Body of pancreas (tissue), 4 donors: ENCODE measurements at regions not wholly inside any gene's neighbourhood (a gene's known extent, or its start where the extent isn't known, plus 50 kb on each side); places are given as distances from the start of the nearest gene placed in this dataset.

ENCODE experiments used
- ATAC-seq: fragments of 150-250 bp; one replicate; pipeline ENCODE4 v1.9.1; 2016
- DNase-seq, 4 donors: peaks; one replicate each; pipeline ENCODE4 v3.0.0-alpha.2; 2019
- H3K27ac ChIP-seq, 4 donors: fragments of 200-600 bp; sonication (generic); 1 replicate in 3 of 4; 2 replicates in 1 of 4; pipeline versions ENCODE4 v1.5.1 to v1.6.1; 2016 to 2019; ENCODE audit warnings: mild to moderate bottlenecking in 1 of 4, mixed read lengths in 1 of 4, moderate library complexity in 1 of 4
- H3K27me3 ChIP-seq, 2 donors: fragments of 200-600 bp; sonication (generic); one replicate each; pipeline ENCODE4 v1.6.0; 2016; ENCODE audit warnings: mild to moderate bottlenecking in 1 of 2
- H3K36me3 ChIP-seq, 2 donors: fragments of 200-600 bp; sonication (generic); replicated peaks in 1 of 2; 2 replicates each; pipeline ENCODE4 v1.5.1; 2016; ENCODE audit warnings: low read depth in 2 of 2; ENCODE audit not compliant: insufficient read depth in 1 of 2
- H3K4me1 ChIP-seq: fragments of 200-600 bp; sonication (generic); one replicate; pipeline ENCODE4 v1.6.0; 2016
- H3K4me3 ChIP-seq, 2 donors: fragments of 200-600 bp; sonication (generic); 1 replicate in 1 of 2; 2 replicates in 1 of 2; pipeline ENCODE4 v1.5.1; 2016 to 2019
- H3K9me3 ChIP-seq, 3 donors: fragments of 200-600 bp; sonication (generic); 1 replicate in 2 of 3; 2 replicates in 1 of 3; pipeline ENCODE4 v1.5.1; 2016
- POLR2A ChIP-seq, 3 donors: fragments of 450-650 bp; IDR thresholded peaks; one replicate each; pipeline ENCODE4 v1.6.1; 2016; ENCODE audit warnings: antibody characterized with exemption in 3 of 3, mild to moderate bottlenecking in 2 of 3
- WGBS, 2 donors: methylation state at CpG; one replicate each; pipeline ENCODE4 v1.1.5; 2017; 5-methylcytosine and 5-hydroxymethylcytosine counted together
- intact Hi-C: fragments of 100-400 bp; cut with DNase I; formaldehyde crosslinking; loops from one replicate; pipeline ENCODE4 v1.15.1; 2023
- TF ChIP-seq, protein P1 (sequence below), 7 experiments: fragments of 450-650 bp in 4 of 7; fragments of 200-600 bp in 3 of 7; sonication (generic) in 3 of 7; IDR thresholded peaks; one replicate each; pipeline ENCODE4 v1.5.1; 2016 to 2019; ENCODE audit warnings: antibody characterized with exemption in 7 of 7

DNA sequence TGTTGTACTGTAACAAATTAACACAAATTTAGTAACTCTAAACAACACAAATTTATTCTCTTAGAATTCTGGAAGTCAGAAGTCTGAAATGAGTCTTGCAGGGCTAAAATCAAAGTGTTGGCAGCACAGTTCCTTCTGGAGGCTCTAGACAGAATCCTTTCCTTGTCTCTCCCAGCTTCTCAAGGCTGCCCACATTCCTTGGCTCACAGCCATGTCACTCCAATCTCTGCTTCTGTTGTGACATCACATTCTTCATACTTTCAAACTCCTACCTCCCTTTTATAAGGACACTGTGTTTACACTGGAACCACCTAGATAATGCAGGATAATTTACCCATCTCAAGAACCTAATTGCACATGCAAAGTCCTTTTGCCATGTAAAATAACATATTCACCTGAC lies 225.0 kb upstream of the PRMT6 start:
- Histone ChIP-seq H3K4me1 (no peaks in the 10 kb centered on the region), H3K27me3 (no peaks in the 10 kb centered on the region), H3K4me3 (no peak overlapping the region), H3K9me3 (no peaks in the 10 kb centered on the region), H3K27ac (no peak overlapping the region), H3K36me3 (no peaks in the 10 kb centered on the region)
- intact Hi-C loops = no loop called here
- ATAC-seq (no peak), DNase-seq (no peak)
- no peak for TF ChIP-seq POLR2A (IDR thresholded peaks at IDR 0.05)

DNA sequence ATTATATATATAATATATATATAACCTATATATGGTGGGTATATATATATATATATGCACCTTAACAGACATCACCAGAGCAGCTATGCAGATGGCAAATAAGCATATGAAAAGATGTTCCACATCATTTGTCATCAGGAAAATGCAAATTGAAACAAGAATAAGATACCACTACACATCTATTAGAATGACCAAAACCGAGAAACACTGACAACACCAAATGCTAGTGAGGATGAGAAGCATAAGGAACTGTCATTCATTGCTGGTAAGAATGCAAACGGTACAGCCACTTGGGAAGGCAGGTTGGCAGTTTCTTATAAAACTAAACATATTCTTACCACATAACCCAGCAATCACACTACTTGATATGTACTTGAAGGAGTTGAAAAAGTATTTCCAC lies 219.8 kb upstream of the PRMT6 start:
- ATAC-seq = no peak

DNA sequence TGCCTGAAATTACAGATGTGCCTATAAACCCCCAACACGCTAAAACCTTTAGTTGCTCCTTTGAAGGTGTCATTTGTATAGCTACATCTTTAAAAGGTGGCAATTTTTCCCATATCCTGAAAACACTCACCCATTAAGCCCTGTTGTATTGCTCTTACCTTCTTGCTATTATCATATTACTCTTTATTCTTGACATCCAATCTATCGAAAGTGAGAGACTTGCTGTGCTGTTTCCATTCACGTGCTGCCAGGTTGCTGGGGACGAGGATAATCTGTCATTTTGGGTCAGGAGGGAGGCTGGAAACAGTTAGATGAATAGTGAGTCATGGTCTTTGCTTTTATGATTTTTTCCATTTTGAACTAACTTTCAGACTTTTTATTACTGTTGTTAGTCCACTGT lies 213.0 kb upstream of the PRMT6 start:
- WGBS, 2 donors = 15 to 20% methylated on average over 4 of the region's 4 CpGs
- no peak for DNase-seq
- Histone ChIP-seq H3K4me3 (no peak overlapping the region), H3K27me3 (no peaks in the 10 kb centered on the region), H3K4me1 (no peaks in the 10 kb centered on the region), H3K36me3 (no peaks in the 10 kb centered on the region), H3K9me3 (no peaks in the 10 kb centered on the region), H3K27ac (no peak overlapping the region)
- no peak for TF ChIP-seq POLR2A (IDR thresholded peaks at IDR 0.05)
- TF ChIP-seq, protein P1, sequence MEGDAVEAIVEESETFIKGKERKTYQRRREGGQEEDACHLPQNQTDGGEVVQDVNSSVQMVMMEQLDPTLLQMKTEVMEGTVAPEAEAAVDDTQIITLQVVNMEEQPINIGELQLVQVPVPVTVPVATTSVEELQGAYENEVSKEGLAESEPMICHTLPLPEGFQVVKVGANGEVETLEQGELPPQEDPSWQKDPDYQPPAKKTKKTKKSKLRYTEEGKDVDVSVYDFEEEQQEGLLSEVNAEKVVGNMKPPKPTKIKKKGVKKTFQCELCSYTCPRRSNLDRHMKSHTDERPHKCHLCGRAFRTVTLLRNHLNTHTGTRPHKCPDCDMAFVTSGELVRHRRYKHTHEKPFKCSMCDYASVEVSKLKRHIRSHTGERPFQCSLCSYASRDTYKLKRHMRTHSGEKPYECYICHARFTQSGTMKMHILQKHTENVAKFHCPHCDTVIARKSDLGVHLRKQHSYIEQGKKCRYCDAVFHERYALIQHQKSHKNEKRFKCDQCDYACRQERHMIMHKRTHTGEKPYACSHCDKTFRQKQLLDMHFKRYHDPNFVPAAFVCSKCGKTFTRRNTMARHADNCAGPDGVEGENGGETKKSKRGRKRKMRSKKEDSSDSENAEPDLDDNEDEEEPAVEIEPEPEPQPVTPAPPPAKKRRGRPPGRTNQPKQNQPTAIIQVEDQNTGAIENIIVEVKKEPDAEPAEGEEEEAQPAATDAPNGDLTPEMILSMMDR (IDR thresholded peaks at IDR 0.05) = no peak
- intact Hi-C loops = no loop called here
- ATAC-seq = no peak

More for the DNA sequence above, 219.8 kb upstream of the PRMT6 start:
- Histone ChIP-seq H3K9me3 (no peaks in the 10 kb centered on the region), H3K4me1 (no peaks in the 10 kb centered on the region), H3K27me3 (no peaks in the 10 kb centered on the region), H3K36me3 (no peaks in the 10 kb centered on the region), H3K4me3 (no peak overlapping the region), H3K27ac (no peak overlapping the region)
- intact Hi-C loops = no loop called here
- TF ChIP-seq POLR2A (IDR thresholded peaks at IDR 0.05) = no peak
- TF ChIP-seq, protein P1 (IDR thresholded peaks at IDR 0.05) = no peak
- DNase-seq = no peak
- 47 to 57% methylated on average over 2 of the region's 2 CpGs for WGBS, 2 donors

DNA sequence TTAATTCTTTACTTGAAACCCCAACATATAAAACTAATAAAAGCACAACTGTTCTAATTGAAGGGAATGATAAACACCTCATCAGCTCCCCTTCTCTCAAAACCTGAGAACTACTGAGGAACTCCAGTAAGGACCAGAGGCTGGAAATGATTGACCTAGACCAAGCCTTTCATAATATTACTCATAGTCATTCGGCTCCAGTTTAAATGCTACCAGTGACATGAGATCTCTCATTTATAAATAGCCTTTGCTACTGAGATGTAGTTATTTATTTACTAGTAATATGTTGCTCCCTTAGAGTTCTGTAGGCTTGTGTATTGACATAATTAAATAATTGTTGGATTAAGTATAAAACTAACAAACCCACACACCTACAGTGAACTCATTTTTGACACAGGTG lies 209.8 kb upstream of the PRMT6 start:
- no peak for DNase-seq
- intact Hi-C loops = no loop called here
- Histone ChIP-seq H3K36me3 (no peaks in the 10 kb centered on the region), H3K27me3 (no peaks in the 10 kb centered on the region), H3K4me3 (no peak overlapping the region), H3K4me1 (no peaks in the 10 kb centered on the region), H3K9me3 (no peaks in the 10 kb centered on the region), H3K27ac (no peak overlapping the region)
- 19 to 36% methylated on average over 1 of the region's 1 CpG for WGBS, 2 donors
- TF ChIP-seq POLR2A (IDR thresholded peaks at IDR 0.05) = no peak
- TF ChIP-seq, protein P1 (IDR thresholded peaks at IDR 0.05) = no peak
- ATAC-seq = no peak

DNA sequence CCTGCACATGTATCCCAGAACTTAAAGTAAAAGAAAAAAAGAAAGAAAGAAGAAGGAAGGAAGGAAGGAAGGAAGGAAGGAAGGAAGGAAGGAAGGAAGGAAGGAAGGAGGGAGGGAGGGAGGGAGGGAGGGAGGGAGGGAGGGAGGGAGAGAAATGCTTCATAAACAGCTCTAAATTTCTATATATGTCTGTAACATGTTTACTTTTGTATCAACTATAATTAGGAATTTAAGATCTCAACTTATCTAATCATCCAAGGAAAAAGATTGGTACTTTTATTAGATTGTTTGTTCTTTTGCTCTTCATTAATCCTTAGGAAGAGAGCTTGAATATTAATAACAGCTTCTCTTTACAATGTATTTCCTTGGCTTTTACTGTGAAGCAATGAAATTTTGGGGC lies 195.4 kb upstream of the PRMT6 start:
- Histone ChIP-seq H3K27me3 (no peaks in the 10 kb centered on the region), H3K9me3 (no peaks in the 10 kb centered on the region), H3K4me1 (no peaks in the 10 kb centered on the region), H3K4me3 (no peak overlapping the region), H3K27ac (no peak overlapping the region), H3K36me3 (no peaks in the 10 kb centered on the region)
- ATAC-seq (no peak), DNase-seq (no peak)
- TF ChIP-seq, protein P1 (IDR thresholded peaks at IDR 0.05) = no peak
- no peak for TF ChIP-seq POLR2A (IDR thresholded peaks at IDR 0.05)
- intact Hi-C loops = no loop called here
